Nephron (organoid): ENCODE measurements at regions not wholly inside any gene's neighbourhood (a gene's known extent, or its start where the extent isn't known, plus 50 kb on each side); places are given as distances from the start of the nearest gene placed in this dataset.

Experiments
- H3K27ac Mint-ChIP-seq, 3 experiments: 2 replicates each; pipeline ENCODE4 v1.8.0; 2020; ENCODE audit warnings: mixed read lengths in 3 of 3, mild to moderate bottlenecking in 2 of 3, moderate library complexity in 1 of 3
- H3K27me3 Mint-ChIP-seq: 2 replicates; pipeline ENCODE4 v1.8.0; 2021; ENCODE audit warnings: low read depth, mild to moderate bottlenecking, moderate library complexity, mixed read lengths
- H3K36me3 Mint-ChIP-seq: 2 replicates; pipeline ENCODE4 v1.8.0; 2020; ENCODE audit warnings: low read depth, mixed read lengths
- H3K4me1 Mint-ChIP-seq: 2 replicates; pipeline ENCODE4 v1.8.0; 2020; ENCODE audit warnings: mixed read lengths
- H3K4me3 Mint-ChIP-seq, 3 experiments: 2 replicates each; pipeline ENCODE4 v1.8.0; 2020; ENCODE audit warnings: mild to moderate bottlenecking in 3 of 3, mixed read lengths in 3 of 3, moderate library complexity in 2 of 3
- H3K9me3 Mint-ChIP-seq: 2 replicates; pipeline ENCODE4 v1.8.0; 2020; ENCODE audit warnings: mixed read lengths
- CTCF ChIP-seq, 3 experiments: fragments of 200-600 bp; sonication (generic); IDR thresholded peaks; one replicate each; pipeline ENCODE4 v1.5.0; 2021; ENCODE audit warnings: antibody characterized with exemption in 3 of 3; ENCODE audit not compliant: unreplicated experiment in 3 of 3

- no peak overlapping the region for H3K27ac Mint-ChIP-seq
- TF ChIP-seq CTCF (IDR thresholded peaks at IDR 0.05; ENCODE audit: unreplicated experiment in 3 of 3), result no peak
- no peaks in the 10 kb centered on the region for H3K4me1 Mint-ChIP-seq
- no peaks in the 10 kb centered on the region for H3K36me3 Mint-ChIP-seq
- H3K9me3 Mint-ChIP-seq, result no peaks in the 10 kb centered on the region
- H3K4me3 Mint-ChIP-seq, result no peak overlapping the region
- no peaks in the 10 kb centered on the region for H3K27me3 Mint-ChIP-seq
Observed at GRCh38 chr2:15856318-15856717, 84.0 kb upstream of the MYCN start.

GRCh38 chr2:15858466-15858865, 81.9 kb upstream of the MYCN start:
- Mint-ChIP-seq H3K4me1 (no peaks in the 10 kb centered on the region), H3K9me3 (no peaks in the 10 kb centered on the region), H3K4me3 (no peak overlapping the region), H3K27me3 (no peaks in the 10 kb centered on the region), H3K27ac (no peak overlapping the region), H3K36me3 (no peaks in the 10 kb centered on the region)
- no peak for TF ChIP-seq CTCF (IDR thresholded peaks at IDR 0.05; ENCODE audit: unreplicated experiment in 3 of 3)

GRCh38 chr2:15860051-15860663, 80.2 kb upstream of the MYCN start:
- TF ChIP-seq CTCF (IDR thresholded peaks at IDR 0.05; ENCODE audit: unreplicated experiment in 3 of 3), result no peak
- Mint-ChIP-seq H3K27ac (no peak overlapping the region), H3K9me3 (no peaks in the 10 kb centered on the region), H3K4me3 (no peak overlapping the region), H3K36me3 (no peaks in the 10 kb centered on the region), H3K27me3 (no peaks in the 10 kb centered on the region), H3K4me1 (no peaks in the 10 kb centered on the region)

GRCh38 chr2:15860760-15861159, 79.6 kb upstream of the MYCN start:
- Mint-ChIP-seq H3K27ac (no peak overlapping the region), H3K27me3 (no peaks in the 10 kb centered on the region), H3K36me3 (no peaks in the 10 kb centered on the region), H3K4me1 (no peaks in the 10 kb centered on the region), H3K9me3 (no peaks in the 10 kb centered on the region), H3K4me3 (no peak overlapping the region)
- TF ChIP-seq CTCF (IDR thresholded peaks at IDR 0.05; ENCODE audit: unreplicated experiment in 3 of 3), result no peak

- no peaks in the 10 kb centered on the region for H3K9me3 Mint-ChIP-seq
- H3K27ac Mint-ChIP-seq, result no peak overlapping the region
- H3K4me1 Mint-ChIP-seq, result no peaks in the 10 kb centered on the region
- H3K4me3 Mint-ChIP-seq, result no peak overlapping the region
- H3K36me3 Mint-ChIP-seq, result no peaks in the 10 kb centered on the region
- no peak for TF ChIP-seq CTCF (IDR thresholded peaks at IDR 0.05; ENCODE audit: unreplicated experiment in 3 of 3)
- H3K27me3 Mint-ChIP-seq, result no peaks in the 10 kb centered on the region
Observed at GRCh38 chr2:15861172-15861822, 79.1 kb upstream of the MYCN start.

GRCh38 chr2:15861898-15862297, 78.5 kb upstream of the MYCN start:
- Mint-ChIP-seq H3K4me1 (no peaks in the 10 kb centered on the region), H3K36me3 (no peaks in the 10 kb centered on the region), H3K27me3 (no peaks in the 10 kb centered on the region), H3K4me3 (no peak overlapping the region), H3K27ac (no peak overlapping the region), H3K9me3 (peaks cover 2% of the 10 kb centered on the region)
- no peak for TF ChIP-seq CTCF (IDR thresholded peaks at IDR 0.05; ENCODE audit: unreplicated experiment in 3 of 3)
